Activated CD8-positive, alpha-beta memory T cell treated with anti-CD3 and anti-CD28 coated beads for 36 hours (primary cell): ENCODE measurements at regions not wholly inside any gene's neighbourhood (a gene's known extent, or its start where the extent isn't known, plus 50 kb on each side); places are given as distances from the start of the nearest gene placed in this dataset.
"Not testable (repeated sequence)": the region's sequence is repeated elsewhere in the genome, so short reads cannot be mapped to it uniquely, and the experiment has no call there.

Experiments used
- CTCF ChIA-PET: fragments of 350-600 bp; sonication (Branson Sonifier 250); formaldehyde crosslinking; loops from one replicate; lab custom pipeline; 2021; ENCODE audit warnings: antibody characterized with exemption; lab: Charles Lee
- POLR2A ChIA-PET: fragments of 350-600 bp; sonication (Branson Sonifier 250); formaldehyde crosslinking; loops from one replicate; lab custom pipeline; 2021; ENCODE audit warnings: antibody characterized with exemption; lab: Charles Lee

GRCh38 chr6:16956361-16956760, 145.5 kb upstream of the STMND1 start:
- ChIA-PET POLR2A (no interaction called here), CTCF (interaction anchor here (1.9 kb wide), 1 partner anchor 8 kb away, joined by 6 read pairs; no protein-coding TSS in a partner anchor)

GRCh38 chr6:16955899-16956298, 146.0 kb upstream of the STMND1 start:
- CTCF ChIA-PET, result interaction anchor here (1.9 kb wide), 1 partner anchor 9 kb away, joined by 6 read pairs; no protein-coding TSS in a partner anchor
- POLR2A ChIA-PET, result no interaction called here

GRCh38 chr6:16953905-16954304, 147.9 kb upstream of the STMND1 start:
- ChIA-PET CTCF (interaction anchor here (1.6 kb wide), 1 partner anchor 11 kb away, joined by 5 read pairs; no protein-coding TSS in a partner anchor), POLR2A (no interaction called here)

GRCh38 chr6:16953446-16953845, 148.4 kb upstream of the STMND1 start:
- CTCF ChIA-PET, result interaction anchor here (1.6 kb wide), 1 partner anchor 12 kb away, joined by 5 read pairs; no protein-coding TSS in a partner anchor

GRCh38 chr6:16950825-16951495, 150.9 kb upstream of the STMND1 start:
- ChIA-PET CTCF (interaction anchor here (1.6 kb wide), 1 partner anchor 14 kb away, joined by 7 read pairs; no protein-coding TSS in a partner anchor), POLR2A (interaction anchor here (0.6 to 1.2 kb wide), 2 partner anchors 95 to 113 kb away, joined by 4 read pairs; no protein-coding TSS in a partner anchor)

More at GRCh38 chr6:16953446-16953845, 148.4 kb upstream of the STMND1 start:
- POLR2A ChIA-PET, result no interaction called here

GRCh38 chr6:16950302-16950701, 151.5 kb upstream of the STMND1 start:
- POLR2A ChIA-PET, result interaction anchor here (0.6 kb wide), 1 partner anchor 94 kb away, joined by 4 read pairs; no protein-coding TSS in a partner anchor
- CTCF ChIA-PET, result interaction anchor here (1.6 kb wide), 1 partner anchor 15 kb away, joined by 7 read pairs; no protein-coding TSS in a partner anchor

- POLR2A ChIA-PET, result no interaction called here
- CTCF ChIA-PET, result no interaction called here
Observed at GRCh38 chr6:16949716-16950115, 152.1 kb upstream of the STMND1 start.

- POLR2A ChIA-PET, result no interaction called here
- CTCF ChIA-PET, result no interaction called here
Observed at GRCh38 chr6:16948396-16948795, 153.5 kb upstream of the STMND1 start.

GRCh38 chr6:16947375-16948015, 154.4 kb upstream of the STMND1 start:
- CTCF ChIA-PET, result no interaction called here
- POLR2A ChIA-PET, result no interaction called here

- POLR2A ChIA-PET, result no interaction called here
- CTCF ChIA-PET, result interaction anchor here (0.7 kb wide), 1 partner anchor 181 kb away, joined by 3 read pairs; no protein-coding TSS in a partner anchor
Observed at GRCh38 chr6:16944596-16944995, 157.3 kb upstream of the STMND1 start.

- ChIA-PET POLR2A (no interaction called here), CTCF (interaction anchor here (1.2 kb wide), 1 partner anchor 11 kb away, joined by 3 read pairs; no protein-coding TSS in a partner anchor)
Observed at GRCh38 chr6:16939839-16940238, 162.0 kb upstream of the STMND1 start.

- ChIA-PET POLR2A (no interaction called here), CTCF (no interaction called here)
Observed at GRCh38 chr6:16939351-16939750, 162.5 kb upstream of the STMND1 start.

- ChIA-PET CTCF (no interaction called here), POLR2A (no interaction called here)
Observed at GRCh38 chr6:16936893-16937292, 165.0 kb upstream of the STMND1 start.

GRCh38 chr6:16933961-16934360, 167.9 kb upstream of the STMND1 start:
- CTCF ChIA-PET, result no interaction called here
- POLR2A ChIA-PET, result no interaction called here

- ChIA-PET POLR2A (no interaction called here), CTCF (interaction anchor here (0.6 kb wide), 1 partner anchor 136 kb away, joined by 4 read pairs; no protein-coding TSS in a partner anchor)
Observed at GRCh38 chr6:16933532-16933931, 168.3 kb upstream of the STMND1 start.

GRCh38 chr6:16932920-16933319, 168.9 kb upstream of the STMND1 start:
- POLR2A ChIA-PET, result no interaction called here
- CTCF ChIA-PET, result interaction anchor here (0.6 kb wide), 1 partner anchor 135 kb away, joined by 4 read pairs; no protein-coding TSS in a partner anchor

- CTCF ChIA-PET, POLR2A ChIA-PET: not testable (repeated sequence)
Observed at GRCh38 chr6:16931079-16931478, 169.8 kb upstream of the ATXN1 start.

GRCh38 chr6:16930432-16930831, 169.2 kb upstream of the ATXN1 start:
- POLR2A ChIA-PET, result no interaction called here
- CTCF ChIA-PET, result no interaction called here

- ChIA-PET CTCF (no interaction called here), POLR2A (no interaction called here)
Observed at GRCh38 chr6:16929809-16930208, 168.5 kb upstream of the ATXN1 start.

GRCh38 chr6:16928387-16928786, 167.1 kb upstream of the ATXN1 start:
- POLR2A ChIA-PET, result no interaction called here
- CTCF ChIA-PET, result interaction anchor here (1.6 kb wide), 1 partner anchor 12 kb away, joined by 3 read pairs; no protein-coding TSS in a partner anchor
